Stomach (tissue), 8 donors: ENCODE measurements at regions not wholly inside any gene's neighbourhood (a gene's known extent, or its start where the extent isn't known, plus 50 kb on each side); places are given as distances from the start of the nearest gene placed in this dataset.
"Not testable (repeated sequence)": the region's sequence is repeated elsewhere in the genome, so short reads cannot be mapped to it uniquely, and the experiment has no call there.

Experiments
- DNase-seq, 2 donors: peaks; one replicate each; pipeline versions ENCODE4 v3.0.0 to v3.0.0-alpha.2; 2013 to 2019
- H3K27ac ChIP-seq, 5 donors: fragments of 200-600 bp in 4 of 5; sonication (generic) in 4 of 5; one replicate each; pipeline ENCODE4 v1.5.1; 2013 to 2019; ENCODE audit warnings: mild to moderate bottlenecking in 1 of 5, moderate library complexity in 1 of 5
- H3K27me3 ChIP-seq, 3 donors: fragments of 200-600 bp; sonication (generic); one replicate each; pipeline ENCODE4 v1.5.1; 2017 to 2019; ENCODE audit warnings: mixed run types in 1 of 3
- H3K36me3 ChIP-seq, 4 donors: fragments of 200-600 bp; sonication (generic); 1 replicate in 3 of 4; 2 replicates in 1 of 4; pipeline ENCODE4 v1.5.1; 2016 to 2019
- H3K4me1 ChIP-seq, 4 donors: fragments of 200-600 bp; sonication (generic); one replicate each; pipeline ENCODE4 v1.5.1; 2016 to 2019
- H3K4me3 ChIP-seq, 4 donors: fragments of 200-600 bp; sonication (generic) in 3 of 4; one replicate each; pipeline ENCODE4 v1.5.1; 2016 to 2019; ENCODE audit warnings: mild to moderate bottlenecking in 1 of 4
- H3K9me3 ChIP-seq, 4 donors: fragments of 200-600 bp; sonication (generic); one replicate each; pipeline ENCODE4 v1.5.1; 2016 to 2019
- EP300 ChIP-seq: sonication (generic); formaldehyde crosslinking; IDR thresholded peaks from one replicate; pipeline ENCODE4 v1.6.1; 2017; ENCODE audit warnings: antibody characterized with exemption
- POLR2A ChIP-seq, 4 donors: fragments of 450-650 bp; IDR thresholded peaks; one replicate each; pipeline ENCODE4 v1.6.1; 2016; ENCODE audit warnings: antibody characterized with exemption in 4 of 4, control low read depth in 2 of 4, mild to moderate bottlenecking in 1 of 4, moderate library complexity in 1 of 4
- POLR2AphosphoS5 ChIP-seq, 3 donors: sonication (generic); formaldehyde crosslinking; IDR thresholded peaks; one replicate each; pipeline ENCODE4 v1.6.1; 2016; ENCODE audit warnings: antibody characterized with exemption in 3 of 3
- WGBS, 5 donors: extraction: QIAGEN DNeasy Blood & Tissue Kit in 3 of 5; methylation state at CpG; one replicate each; pipeline versions ENCODE4 v1.1.5 to v1.1.7; 2013 to 2018; 5-methylcytosine and 5-hydroxymethylcytosine counted together
- intact Hi-C: fragments of 100-400 bp; cut with DNase I; formaldehyde crosslinking; loops from one replicate; pipeline ENCODE4 v1.15.1; 2023; ENCODE audit warnings: low total_unique reads
- TF ChIP-seq, protein P1 (sequence below), 7 experiments: fragments of 450-650 bp in 4 of 7; fragments of 200-600 bp in 3 of 7; sonication (generic) in 3 of 7; IDR thresholded peaks; one replicate each; pipeline ENCODE4 v1.5.1; 2016 to 2019; ENCODE audit warnings: antibody characterized with exemption in 7 of 7, control low read depth in 2 of 7, mild to moderate bottlenecking in 1 of 7
- donor health status: healthy with polysubstance abuse.
- donor health status: Bipolar disorder and iron deficiency.
- donor health status: healthy.

DNA sequence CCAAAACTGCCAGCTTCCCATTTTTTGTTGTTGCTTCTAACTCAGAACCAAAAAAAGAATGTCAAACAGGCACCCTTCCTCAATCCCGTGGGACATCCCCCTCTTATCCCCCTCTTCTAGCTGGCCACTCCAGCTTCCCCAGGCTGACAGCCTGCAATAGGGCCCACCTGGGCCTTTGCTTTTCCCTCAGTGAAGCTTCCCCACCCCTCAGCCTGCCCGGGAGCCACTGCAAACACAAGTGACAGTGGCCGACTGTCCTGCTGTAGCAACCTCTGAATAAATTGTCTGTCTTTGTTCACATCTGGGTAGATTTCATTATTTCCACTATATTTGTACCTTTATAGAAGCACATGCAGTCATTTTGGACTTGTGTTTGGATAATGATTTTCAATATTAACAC lies 245.3 kb downstream of the GADD45G start:
- Histone ChIP-seq H3K36me3 (no peaks in the 10 kb centered on the region), H3K4me3 (no peak overlapping the region), H3K27ac (peak overlapping the region in 2 of 5 donors; percentile 37 to 46), H3K27me3 (no peaks in the 10 kb centered on the region), H3K4me1 (peaks cover 0 to 19% (median 15%) of the 10 kb centered on the region in 4 donors), H3K9me3 (no peaks in the 10 kb centered on the region)
- intact Hi-C loops = no loop called here
- DNase-seq = no peak
- 57 to 67% (median 64%) methylated on average over 3 of the region's 3 CpGs for WGBS, 5 donors
- TF ChIP-seq POLR2A (IDR thresholded peaks at IDR 0.05) = no peak

DNA sequence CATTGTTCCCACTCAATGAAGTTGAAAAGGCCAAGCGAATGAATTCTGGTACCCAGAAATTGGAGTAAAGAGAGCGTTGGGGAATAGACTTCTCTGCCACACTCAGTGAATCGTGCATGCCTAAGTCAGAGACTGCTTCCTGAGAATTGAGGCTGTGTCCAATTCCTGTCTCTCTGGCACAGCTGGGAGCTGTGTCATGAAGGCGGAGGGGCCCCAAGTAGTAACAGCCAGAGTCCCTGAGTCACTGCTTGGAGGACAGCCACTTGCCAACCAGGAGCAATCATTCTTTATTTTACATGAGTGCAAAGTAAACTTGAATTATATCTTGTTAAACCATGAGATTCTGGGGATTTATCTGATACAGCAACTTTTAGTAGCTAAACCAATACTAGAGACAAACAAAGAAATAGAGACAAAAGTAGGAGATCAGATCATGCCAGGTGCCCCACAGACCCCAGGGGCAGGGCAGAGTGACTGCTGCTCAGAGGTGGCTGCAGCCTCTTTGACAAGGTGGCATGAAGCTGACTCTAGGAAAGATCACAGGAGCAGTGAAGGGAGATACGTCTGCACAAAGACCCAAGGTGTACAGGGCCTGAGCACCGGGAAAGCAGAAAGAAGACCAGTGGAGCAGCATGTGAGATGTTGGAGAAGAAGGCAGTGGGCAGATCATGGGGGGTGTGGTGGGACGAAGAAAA lies 246.0 kb downstream of the GADD45G start:
- Histone ChIP-seq H3K4me3 (no peak overlapping the region), H3K36me3 (no peaks in the 10 kb centered on the region), H3K27me3 (no peaks in the 10 kb centered on the region), H3K4me1 (peaks cover 0 to 14% (median 12%) of the 10 kb centered on the region in 4 donors), H3K27ac (peak overlapping the region in 2 of 5 donors; percentile 37 to 46), H3K9me3 (no peaks in the 10 kb centered on the region)
- intact Hi-C loops = no loop called here
- TF ChIP-seq POLR2AphosphoS5 (IDR thresholded peaks at IDR 0.05) (peak in 1 of 3 donors; percentile 53), EP300 (no peak)
- TF ChIP-seq, protein P1, sequence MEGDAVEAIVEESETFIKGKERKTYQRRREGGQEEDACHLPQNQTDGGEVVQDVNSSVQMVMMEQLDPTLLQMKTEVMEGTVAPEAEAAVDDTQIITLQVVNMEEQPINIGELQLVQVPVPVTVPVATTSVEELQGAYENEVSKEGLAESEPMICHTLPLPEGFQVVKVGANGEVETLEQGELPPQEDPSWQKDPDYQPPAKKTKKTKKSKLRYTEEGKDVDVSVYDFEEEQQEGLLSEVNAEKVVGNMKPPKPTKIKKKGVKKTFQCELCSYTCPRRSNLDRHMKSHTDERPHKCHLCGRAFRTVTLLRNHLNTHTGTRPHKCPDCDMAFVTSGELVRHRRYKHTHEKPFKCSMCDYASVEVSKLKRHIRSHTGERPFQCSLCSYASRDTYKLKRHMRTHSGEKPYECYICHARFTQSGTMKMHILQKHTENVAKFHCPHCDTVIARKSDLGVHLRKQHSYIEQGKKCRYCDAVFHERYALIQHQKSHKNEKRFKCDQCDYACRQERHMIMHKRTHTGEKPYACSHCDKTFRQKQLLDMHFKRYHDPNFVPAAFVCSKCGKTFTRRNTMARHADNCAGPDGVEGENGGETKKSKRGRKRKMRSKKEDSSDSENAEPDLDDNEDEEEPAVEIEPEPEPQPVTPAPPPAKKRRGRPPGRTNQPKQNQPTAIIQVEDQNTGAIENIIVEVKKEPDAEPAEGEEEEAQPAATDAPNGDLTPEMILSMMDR (IDR thresholded peaks at IDR 0.05) = no peak
- WGBS, 5 donors = 35 to 45% (median 38%) methylated on average over 7 of the region's 7 CpGs
- DNase-seq = peak in 1 of 2 donors; percentile 66

DNA sequence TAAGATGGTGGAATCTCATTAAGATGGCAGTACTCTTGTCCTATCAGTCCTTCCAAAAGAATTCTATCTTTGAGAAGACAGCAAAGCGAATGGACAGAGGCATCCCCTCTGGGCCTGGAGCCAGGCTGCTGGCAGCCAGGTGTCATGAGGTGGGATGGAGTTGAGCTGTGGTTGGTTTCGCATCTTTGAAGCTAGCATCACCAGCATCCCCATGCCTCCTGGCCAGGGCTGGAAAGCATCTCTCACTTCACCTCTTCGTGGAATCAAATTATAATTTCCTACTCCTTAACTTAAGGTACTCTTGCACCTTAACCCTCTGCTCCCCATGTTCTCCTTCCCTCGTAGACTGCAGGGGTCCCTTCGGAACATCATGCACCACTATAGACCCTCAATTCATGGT lies 248.3 kb downstream of the GADD45G start:
- Histone ChIP-seq H3K27me3 (no peaks in the 10 kb centered on the region), H3K9me3 (peaks cover 0 to 3% (median under 1%) of the 10 kb centered on the region in 4 donors), H3K4me1 (peaks cover 0 to 14% (median 12%) of the 10 kb centered on the region in 4 donors), H3K4me3 (no peak overlapping the region), H3K27ac (no peak overlapping the region), H3K36me3 (no peaks in the 10 kb centered on the region)
- TF ChIP-seq EP300 (no peak), POLR2A (IDR thresholded peaks at IDR 0.05) (no peak)
- no peak for DNase-seq
- WGBS, 5 donors = 87 to 93% (median 92%) methylated on average over 5 of the region's 5 CpGs
- intact Hi-C loops = no loop called here

DNA sequence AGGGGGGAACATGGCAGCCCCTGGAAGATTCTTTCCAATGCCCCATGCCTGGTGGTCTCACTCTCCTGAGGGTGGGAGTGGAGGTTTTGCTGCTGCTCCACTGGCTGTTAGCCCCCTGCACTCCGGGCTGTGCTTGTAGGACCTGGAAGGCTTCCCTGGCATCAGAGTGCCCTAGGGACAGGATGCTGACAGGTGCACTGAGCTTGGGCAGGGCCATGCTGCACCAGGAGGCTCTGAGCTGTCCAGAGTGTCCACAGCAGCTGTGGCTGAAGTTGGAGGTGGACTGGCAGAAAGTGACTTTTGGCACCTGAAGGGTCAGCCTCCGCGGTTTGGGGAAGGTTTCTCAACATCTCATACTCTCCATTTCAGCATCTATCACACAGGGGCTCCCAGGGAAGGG lies 249.1 kb downstream of the GADD45G start:
- TF ChIP-seq EP300 (no peak), POLR2AphosphoS5 (IDR thresholded peaks at IDR 0.05) (no peak), POLR2A (IDR thresholded peaks at IDR 0.05) (no peak)
- TF ChIP-seq, protein P1 (IDR thresholded peaks at IDR 0.05) = no peak
- H3K27me3 ChIP-seq = no peaks in the 10 kb centered on the region
- no peak overlapping the region for H3K27ac ChIP-seq
- no peaks in the 10 kb centered on the region for H3K36me3 ChIP-seq
- DNase-seq = no peak
- peaks cover 0 to 5% (median 3%) of the 10 kb centered on the region in 4 donors for H3K9me3 ChIP-seq
- intact Hi-C loops = no loop called here
- no peak overlapping the region for H3K4me3 ChIP-seq
- peaks cover 0 to 14% (median 12%) of the 10 kb centered on the region in 4 donors for H3K4me1 ChIP-seq
- 90 to 95% (median 94%) methylated on average over 2 to 3 of the region's 3 CpGs for WGBS, 5 donors

DNA sequence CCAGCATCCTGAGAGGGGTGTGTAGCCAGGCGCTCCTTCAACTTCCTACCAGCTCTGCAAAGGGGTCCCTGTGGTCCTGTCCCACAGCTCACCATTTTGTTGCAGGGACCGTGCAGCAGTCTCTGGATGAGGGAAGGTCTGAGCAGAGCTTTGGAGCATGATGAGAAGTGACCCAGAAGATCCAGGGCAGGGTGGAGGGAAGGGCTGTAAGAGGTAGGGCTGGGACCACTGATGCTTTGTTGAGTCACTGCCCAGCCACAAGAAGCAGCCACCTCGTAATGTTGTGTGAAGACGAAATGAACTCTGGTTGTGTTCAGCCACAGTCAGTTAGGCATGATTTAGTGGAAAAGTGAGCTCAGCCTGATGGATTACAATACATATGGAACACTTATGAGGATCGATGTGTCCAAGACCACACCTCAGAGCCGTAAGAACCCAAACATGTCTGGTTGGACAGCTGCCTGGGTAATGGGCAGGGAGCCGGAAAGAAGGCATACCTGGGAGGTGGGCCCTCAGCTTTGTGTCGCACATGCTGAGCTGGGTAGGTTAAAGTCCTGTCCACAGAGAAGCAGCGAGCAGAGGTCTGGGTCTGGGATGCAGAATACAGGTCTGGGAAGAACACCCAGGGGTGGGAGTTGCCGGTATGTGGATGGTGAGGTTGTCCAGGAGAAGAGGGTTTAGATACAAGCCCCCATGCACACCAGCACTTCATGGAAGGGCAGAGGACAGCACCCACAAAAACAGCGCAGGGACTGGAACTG lies 250.1 kb downstream of the GADD45G start:
- no peak overlapping the region for H3K4me3 ChIP-seq
- no peak for TF ChIP-seq EP300
- TF ChIP-seq, protein P1 (IDR thresholded peaks at IDR 0.05) = no peak
- TF ChIP-seq POLR2AphosphoS5 (IDR thresholded peaks at IDR 0.05) = no peak
- TF ChIP-seq POLR2A (IDR thresholded peaks at IDR 0.05) = no peak
- peaks cover 0 to 15% (median 13%) of the 10 kb centered on the region in 4 donors for H3K4me1 ChIP-seq
- peaks cover 0 to 5% (median 3%) of the 10 kb centered on the region in 4 donors for H3K9me3 ChIP-seq
- 84 to 91% (median 86%) methylated on average over 11 of the region's 11 CpGs for WGBS, 5 donors
- H3K27me3 ChIP-seq = no peaks in the 10 kb centered on the region
- H3K27ac ChIP-seq = no peak overlapping the region
- no peak for DNase-seq
- no peaks in the 10 kb centered on the region for H3K36me3 ChIP-seq
- intact Hi-C loops = no loop called here

DNA sequence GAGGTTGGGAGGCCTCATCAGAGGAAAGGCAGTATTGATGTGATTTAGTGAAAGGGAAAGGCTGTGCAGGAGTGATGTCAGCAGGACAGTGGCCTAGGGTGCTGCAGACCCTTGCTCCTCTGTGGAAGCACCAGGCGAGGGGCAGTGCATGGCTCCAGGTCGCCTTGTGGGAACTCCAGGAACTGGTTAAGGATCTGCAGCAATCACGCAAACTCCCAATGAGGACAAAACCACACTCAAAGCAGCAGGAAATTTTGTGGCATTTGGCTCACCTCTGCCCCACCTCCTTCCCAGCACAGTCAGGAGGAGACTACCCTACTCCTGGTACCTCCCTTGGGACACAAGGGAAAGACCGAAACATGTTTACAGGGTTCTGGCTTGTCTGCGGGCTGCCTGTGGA lies 251.5 kb downstream of the GADD45G start:
- peak in 1 of 2 donors; percentile 7 for DNase-seq
- H3K27ac ChIP-seq, intact Hi-C loops, H3K36me3 ChIP-seq, H3K27me3 ChIP-seq, H3K4me3 ChIP-seq, H3K4me1 ChIP-seq, H3K9me3 ChIP-seq: not testable (repeated sequence)
- 81 to 99% (median 96%) methylated on average over 5 of the region's 5 CpGs for WGBS, 5 donors

DNA sequence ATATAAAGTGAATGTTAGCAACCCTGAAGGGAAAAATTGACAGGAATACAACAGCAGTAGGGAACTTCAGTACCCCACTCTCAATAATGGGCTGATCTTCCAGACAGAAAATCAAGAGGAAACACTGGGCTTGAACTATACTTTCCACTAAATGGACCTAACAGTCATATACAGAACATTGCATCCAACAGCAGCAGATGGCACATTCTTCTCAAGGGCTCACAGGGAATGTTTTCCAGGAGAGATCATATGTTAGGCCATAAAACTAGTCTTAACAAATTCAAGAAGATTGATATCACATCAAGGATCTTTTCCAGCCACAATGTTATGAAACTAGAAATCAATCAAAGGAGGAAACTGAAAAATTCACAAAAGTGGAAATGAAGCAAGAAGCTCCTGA lies 252.1 kb downstream of the GADD45G start:
- intact Hi-C loops, H3K9me3 ChIP-seq, H3K27me3 ChIP-seq, H3K36me3 ChIP-seq, DNase-seq, H3K4me3 ChIP-seq, H3K27ac ChIP-seq, H3K4me1 ChIP-seq: not testable (repeated sequence)

DNA sequence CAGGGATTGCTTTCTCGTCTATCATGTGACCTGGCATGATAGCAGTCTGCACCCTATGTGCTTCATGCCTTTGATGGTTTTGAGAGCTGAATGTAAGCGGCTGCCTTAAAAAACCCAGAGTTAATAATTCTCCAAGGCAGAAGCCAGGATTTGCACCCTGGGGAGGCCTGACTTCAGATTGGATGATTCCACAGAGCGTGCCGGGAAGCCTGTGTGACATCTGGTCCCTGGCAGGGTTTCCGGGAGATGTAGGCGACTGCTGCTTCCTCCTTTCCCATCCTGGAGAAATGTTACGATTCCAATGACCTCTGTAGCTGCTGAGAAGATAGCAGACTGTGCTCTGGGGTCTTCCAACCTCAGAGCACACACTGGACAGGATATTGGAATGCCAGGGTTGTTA lies 255.0 kb downstream of the GADD45G start:
- intact Hi-C loops, H3K4me1 ChIP-seq, H3K27me3 ChIP-seq, DNase-seq, H3K4me3 ChIP-seq, H3K36me3 ChIP-seq, H3K9me3 ChIP-seq, H3K27ac ChIP-seq: not testable (repeated sequence)
- whole genome bisulfite sequencing, 5 donors = 53 to 77% (median 64%) methylated on average over 3 to 7 of the region's 7 CpGs
